GM19467 (cell line): ENCODE measurements at regions not wholly inside any gene's neighbourhood (a gene's known extent, or its start where the extent isn't known, plus 50 kb on each side); places are given as distances from the start of the nearest gene placed in this dataset.
"Not testable (repeated sequence)": the region's sequence is repeated elsewhere in the genome, so short reads cannot be mapped to it uniquely, and the experiment has no call there.

Experiments
- ATAC-seq: cut with Tn5 transposase; IDR thresholded peaks from one replicate; pipeline ENCODE4 v1.9.1; 2021; ENCODE audit warnings: mild to moderate bottlenecking, moderate library complexity; ENCODE audit not compliant: unreplicated experiment

GRCh38 chr7:142637240-142637639 is 112.0 kb upstream of the PRSS1 start:
- ATAC-seq, result no peak

GRCh38 chr7:142636751-142637150 is 112.5 kb upstream of the PRSS1 start:
- no peak for ATAC-seq

GRCh38 chr7:142636107-142636506 is 113.2 kb upstream of the PRSS1 start:
- not testable (repeated sequence) for ATAC-seq

DNA sequence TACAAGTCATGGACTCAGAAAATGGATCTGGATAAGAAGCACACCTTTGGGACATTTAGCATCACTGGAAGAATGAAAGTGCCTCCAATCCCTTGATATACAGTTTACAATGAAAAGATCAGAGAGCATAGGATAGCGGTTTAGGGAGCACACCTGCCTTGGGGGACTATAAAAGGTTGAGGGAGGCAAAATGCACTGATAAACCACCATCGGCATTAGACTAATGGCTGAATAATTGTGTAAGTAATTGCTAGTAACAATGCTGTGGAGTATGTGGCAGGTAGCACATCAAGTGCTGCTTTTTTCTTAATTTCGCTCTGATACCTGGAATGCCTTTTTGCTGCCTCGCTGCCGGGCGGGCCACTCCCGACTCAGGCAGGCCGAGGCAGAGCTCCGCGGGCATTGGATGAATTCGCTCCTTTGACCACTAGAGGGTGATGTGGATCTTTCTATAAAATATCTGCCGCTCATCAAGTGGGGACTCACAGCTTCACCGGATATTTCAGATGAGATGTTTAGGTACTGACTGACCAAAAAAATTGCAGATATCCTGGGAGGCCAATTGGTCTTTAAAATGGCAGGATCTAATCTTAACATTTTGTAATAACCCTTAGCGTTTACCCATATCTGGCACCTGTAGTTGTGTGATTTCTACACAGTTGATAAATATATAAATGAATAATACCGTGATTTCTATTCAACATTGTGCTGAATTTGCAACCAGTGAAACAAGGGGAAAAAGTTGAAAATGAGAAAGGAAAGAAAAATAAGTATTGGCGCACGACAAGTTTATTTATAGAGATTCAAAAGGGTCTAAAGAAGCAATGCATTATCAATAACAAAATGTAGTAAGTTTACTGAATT is 116.8 kb upstream of the PRSS1 start:
- ATAC-seq, result peak; percentile 83

- no peak for ATAC-seq
Measured at GRCh38 chr7:142629588-142630260, 119.5 kb upstream of the PRSS1 start.

DNA sequence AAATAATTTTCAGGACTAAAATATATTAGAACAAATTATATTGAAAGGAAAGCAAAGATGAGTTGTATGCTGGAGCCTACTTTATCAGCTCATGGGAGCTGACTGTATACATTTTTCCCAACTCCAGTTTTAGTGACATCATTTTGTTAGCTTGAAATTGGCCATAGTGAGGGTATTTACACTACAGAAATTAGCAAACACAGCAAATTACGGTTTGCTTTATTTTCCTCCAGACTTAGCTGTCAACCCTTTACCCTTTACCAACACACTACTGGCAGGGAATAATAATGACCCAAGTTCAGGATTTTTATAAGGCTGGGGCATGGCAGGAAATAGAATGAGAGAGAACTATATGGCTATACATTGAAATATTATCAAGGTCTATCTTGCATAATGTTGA is 120.3 kb upstream of the PRSS1 start:
- ATAC-seq, result no peak

DNA sequence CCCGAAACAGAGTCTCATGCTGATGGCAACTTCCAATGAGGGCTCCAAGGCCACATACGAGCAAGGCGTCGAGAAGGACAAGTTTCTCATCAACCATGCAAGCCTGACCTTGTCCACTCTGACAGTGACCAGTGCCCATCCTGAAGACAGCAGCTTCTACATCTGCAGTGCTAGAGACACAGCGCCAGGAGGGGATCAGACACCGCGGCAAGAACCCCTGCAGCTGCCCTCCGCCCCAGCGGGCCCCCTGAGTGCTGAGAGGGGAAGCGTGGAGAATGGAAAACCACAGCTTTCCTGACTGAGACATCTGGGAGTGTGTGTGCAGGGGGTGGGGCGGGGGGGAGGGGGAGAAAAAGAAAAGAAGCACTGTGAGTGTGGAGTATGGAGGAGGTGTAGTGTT is 122.0 kb upstream of the PRSS1 start:
- ATAC-seq, result not testable (repeated sequence)

GRCh38 chr7:142626420-142627035 is 122.7 kb upstream of the PRSS1 start:
- peak; percentile 76 for ATAC-seq

GRCh38 chr7:142625216-142625615 is 124.1 kb upstream of the PRSS1 start:
- ATAC-seq, result not testable (repeated sequence)

DNA sequence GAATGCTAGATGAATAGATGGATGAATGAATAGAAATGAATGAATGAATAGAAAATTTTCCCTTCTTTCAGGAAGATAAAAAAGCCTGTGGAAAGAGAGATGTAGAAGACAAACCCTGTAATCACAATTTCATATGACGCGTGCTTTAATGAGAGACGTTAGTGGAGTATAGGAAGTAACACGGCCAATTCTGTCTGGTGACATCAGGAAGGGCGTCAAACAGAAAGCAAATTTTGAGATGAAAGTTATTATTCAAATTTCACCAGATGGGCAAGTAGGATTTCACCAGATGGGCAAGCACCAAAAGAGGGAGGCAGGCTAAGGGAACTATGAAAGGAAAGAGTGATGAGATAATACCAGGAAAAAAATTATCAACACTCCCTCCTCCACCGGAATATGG is 128.9 kb upstream of the PRSS1 start:
- ATAC-seq, result no peak

DNA sequence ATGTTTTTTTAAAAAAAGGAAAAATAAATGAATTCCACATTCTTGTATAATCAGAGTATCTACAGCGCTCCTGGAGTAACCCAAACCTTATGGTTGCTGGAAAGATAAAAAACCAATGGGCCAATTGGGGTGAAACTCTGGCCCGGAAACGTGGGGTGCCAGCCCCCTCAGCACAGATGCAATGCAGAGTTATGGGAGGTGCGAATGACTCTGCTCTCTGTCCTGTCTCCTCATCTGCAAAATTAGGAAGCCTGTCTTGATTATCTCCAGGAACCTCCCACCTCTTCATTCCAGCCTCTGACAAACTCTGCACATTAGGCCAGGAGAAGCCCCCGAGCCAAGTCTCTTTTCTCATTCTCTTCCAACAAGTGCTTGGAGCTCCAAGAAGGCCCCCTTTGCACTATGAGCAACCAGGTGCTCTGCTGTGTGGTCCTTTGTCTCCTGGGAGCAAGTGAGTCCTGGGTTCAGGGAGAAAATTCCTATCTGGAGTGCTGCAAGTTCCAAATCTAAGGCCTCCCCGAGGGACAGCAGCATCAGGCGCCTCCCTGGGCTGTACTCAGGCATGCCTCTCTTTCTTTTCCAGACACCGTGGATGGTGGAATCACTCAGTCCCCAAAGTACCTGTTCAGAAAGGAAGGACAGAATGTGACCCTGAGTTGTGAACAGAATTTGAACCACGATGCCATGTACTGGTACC is 130.5 kb upstream of the PRSS1 start:
- no peak for ATAC-seq

DNA sequence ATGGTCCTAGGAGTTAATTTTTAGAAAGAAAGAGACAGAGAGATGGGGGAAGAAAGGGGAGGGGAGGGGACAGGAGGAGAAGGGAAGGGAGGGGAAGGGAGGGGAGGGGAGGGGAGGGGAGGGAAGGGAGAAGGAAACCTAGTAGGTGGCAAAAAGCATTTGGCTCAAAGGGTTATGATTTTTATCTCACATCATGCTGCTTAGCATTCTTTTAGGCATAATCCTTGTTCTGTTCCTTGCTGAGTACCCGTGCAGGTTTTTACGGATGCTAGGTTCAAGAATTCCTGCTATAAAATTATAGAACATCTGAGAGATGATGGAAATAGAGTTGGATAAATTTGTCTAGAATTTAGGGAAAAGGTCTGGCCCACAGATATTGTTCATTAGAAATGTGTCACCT is 132.4 kb upstream of the PRSS1 start:
- ATAC-seq, result no peak

GRCh38 chr7:142616121-142616643 is 133.1 kb upstream of the PRSS1 start:
- ATAC-seq, result no peak

GRCh38 chr7:142615508-142615907 is 133.8 kb upstream of the PRSS1 start:
- ATAC-seq, result no peak

- ATAC-seq, result no peak
Measured at GRCh38 chr7:142614116-142614515, 135.2 kb upstream of the PRSS1 start.

- ATAC-seq, result no peak
Measured at GRCh38 chr7:142612237-142612881, 136.9 kb upstream of the PRSS1 start.

- no peak for ATAC-seq
Measured at GRCh38 chr7:142611566-142612236, 137.6 kb upstream of the PRSS1 start.

DNA sequence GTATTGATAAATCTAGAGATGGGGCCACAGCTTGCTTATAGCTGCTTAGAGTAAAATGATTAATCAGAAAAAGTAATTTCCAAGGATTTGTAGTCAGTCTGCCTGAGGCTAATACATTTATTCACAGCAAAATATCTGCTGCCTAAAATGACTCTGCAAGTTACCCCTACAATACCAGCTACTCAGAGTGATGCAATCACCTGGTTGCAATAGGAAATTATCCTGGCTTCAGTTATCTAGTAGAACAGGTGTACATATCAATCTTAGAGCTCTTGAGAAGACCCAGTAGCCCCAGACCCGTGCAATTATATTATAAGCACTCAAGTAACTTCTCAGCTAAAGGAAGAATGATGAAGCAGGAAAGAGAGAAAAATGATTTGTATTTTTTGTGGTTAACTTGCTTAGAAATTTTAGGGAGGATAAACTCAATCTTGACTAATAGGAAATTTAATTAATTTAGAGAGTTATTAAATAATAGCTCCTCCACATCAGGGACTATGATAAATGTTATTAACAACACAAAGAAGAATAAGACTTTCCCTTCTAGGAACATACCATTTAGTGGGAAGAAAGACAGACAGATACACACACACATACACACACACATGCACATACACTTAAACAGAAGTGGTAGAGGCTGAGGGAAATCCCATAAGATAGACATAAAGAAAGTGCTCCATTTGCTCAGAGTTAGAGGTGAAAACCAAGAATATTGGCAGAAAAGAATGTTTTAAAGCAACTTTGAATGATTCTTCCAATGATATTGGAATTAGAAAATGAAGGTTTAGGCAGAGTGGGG is 140.4 kb upstream of the PRSS1 start:
- no peak for ATAC-seq

DNA sequence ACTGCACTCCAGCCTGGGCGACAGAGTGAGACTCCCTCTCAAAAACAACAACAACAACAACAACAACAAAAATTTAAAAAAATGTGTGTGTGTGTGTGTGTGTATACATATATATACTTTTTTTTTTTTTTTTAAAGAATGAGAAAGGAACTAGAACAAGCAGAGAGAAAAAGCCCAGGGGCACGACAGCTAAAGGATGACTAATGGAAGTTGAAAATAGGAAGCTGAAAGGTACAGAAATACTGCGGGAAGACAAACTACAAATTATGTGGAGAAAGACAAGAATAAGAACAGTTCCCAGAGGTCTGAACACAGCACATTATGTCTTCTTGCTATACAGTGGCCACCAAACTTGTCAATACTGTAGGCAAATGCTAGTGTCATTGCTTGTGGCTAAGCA is 141.9 kb upstream of the PRSS1 start:
- no peak for ATAC-seq
